ENCODE measurements at regions not wholly inside any gene's neighbourhood (a gene's known extent, or its start where the extent isn't known, plus 50 kb on each side); places are given as distances from the start of the nearest gene placed in this dataset.

DNA sequence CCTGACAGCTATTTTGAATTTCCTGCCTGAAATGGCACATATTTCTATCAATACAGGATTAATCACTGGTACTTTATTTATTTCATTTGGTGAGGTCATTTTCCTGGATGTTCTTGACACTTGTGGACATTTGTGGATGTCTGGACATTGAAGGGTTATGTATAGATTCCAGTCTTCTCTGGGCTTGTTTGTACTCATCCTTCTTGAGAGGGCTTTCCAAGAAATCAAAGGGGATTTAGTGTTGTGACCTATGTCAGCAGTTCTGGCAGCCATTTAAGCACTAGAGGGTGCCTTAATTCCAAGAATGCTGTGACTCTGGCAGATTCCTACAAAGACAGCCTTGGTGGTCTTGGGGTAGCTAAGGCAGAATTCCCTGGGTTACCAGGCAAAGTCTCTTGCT is 259.7 kb downstream of the CSNK1G3 start:
- no peak for TF ChIP-seq POLR2AphosphoS5 (IDR thresholded peaks at IDR 0.05)
- TF ChIP-seq POLR2A (IDR thresholded peaks at IDR 0.05) = no peak
- TF ChIP-seq, protein P1, sequence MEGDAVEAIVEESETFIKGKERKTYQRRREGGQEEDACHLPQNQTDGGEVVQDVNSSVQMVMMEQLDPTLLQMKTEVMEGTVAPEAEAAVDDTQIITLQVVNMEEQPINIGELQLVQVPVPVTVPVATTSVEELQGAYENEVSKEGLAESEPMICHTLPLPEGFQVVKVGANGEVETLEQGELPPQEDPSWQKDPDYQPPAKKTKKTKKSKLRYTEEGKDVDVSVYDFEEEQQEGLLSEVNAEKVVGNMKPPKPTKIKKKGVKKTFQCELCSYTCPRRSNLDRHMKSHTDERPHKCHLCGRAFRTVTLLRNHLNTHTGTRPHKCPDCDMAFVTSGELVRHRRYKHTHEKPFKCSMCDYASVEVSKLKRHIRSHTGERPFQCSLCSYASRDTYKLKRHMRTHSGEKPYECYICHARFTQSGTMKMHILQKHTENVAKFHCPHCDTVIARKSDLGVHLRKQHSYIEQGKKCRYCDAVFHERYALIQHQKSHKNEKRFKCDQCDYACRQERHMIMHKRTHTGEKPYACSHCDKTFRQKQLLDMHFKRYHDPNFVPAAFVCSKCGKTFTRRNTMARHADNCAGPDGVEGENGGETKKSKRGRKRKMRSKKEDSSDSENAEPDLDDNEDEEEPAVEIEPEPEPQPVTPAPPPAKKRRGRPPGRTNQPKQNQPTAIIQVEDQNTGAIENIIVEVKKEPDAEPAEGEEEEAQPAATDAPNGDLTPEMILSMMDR (IDR thresholded peaks at IDR 0.05 in 8 of 11, conservative IDR thresholded peaks at IDR 0.05 in 3 of 11) = no peak

All from spleen (tissue), 7 donors.